ENCODE measurements at regions not wholly inside any gene's neighbourhood (a gene's known extent, or its start where the extent isn't known, plus 50 kb on each side); places are given as distances from the start of the nearest gene placed in this dataset.
"Not testable (repeated sequence)": the region's sequence is repeated elsewhere in the genome, so short reads cannot be mapped to it uniquely, and the experiment has no call there.

DNA sequence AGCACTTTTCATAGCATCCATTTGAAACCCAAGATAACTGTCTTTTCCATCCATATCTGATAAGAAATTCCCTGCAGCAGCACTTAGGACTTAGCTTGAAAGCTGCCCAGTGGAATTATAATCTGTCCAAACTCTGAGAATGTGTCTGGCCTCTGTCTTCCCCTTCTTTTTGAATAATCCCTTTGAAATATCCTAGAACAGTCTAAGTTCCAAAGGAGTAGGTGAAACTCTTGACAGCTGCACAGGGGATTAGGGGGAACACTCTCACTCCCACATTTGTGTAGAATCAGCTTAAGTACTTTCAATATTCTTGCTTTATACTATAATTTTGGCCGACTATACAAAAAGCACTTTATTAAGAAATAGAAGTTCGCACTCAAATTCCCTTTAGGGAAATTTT lies 157.7 kb downstream of the PAPSS1 start:
- no peak for DNase-seq

DNA sequence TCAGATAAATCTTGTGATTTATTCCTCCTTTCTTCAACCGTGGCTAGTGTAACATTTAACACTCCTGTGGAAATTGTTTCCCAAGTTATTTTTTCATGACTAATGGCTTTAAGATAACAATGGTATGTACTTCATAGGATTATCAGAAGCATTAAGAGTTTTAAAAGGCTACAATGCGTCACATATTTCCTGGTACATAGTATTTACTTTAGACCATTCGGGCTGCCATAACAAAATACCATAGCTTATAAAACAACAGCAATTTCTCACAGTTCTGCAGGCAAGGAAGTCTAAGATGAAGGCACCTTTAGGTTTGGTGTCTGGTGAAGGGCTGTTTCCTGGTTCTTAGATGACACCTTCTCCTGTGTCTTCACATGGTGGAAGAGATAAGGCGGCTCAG lies 158.6 kb downstream of the PAPSS1 start:
- DNase-seq, result no peak

DNA sequence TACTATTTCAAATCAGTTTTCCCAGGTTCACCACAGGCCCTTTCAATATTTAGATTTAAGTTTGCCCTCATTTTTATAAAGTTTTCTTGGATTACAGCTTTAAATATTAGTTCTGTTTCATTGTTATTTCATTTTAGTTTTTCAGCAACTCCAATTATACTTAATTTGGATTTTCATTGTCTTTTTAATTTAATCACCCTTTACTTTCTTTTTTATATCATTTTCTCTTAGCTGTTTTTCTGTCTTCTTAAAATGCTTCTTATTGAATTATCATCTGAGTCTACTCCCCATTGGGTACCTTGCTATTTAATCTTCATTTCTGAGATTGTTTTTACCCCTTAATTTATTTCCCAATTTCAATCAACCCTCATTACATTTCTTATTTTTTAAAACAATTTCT lies 160.4 kb downstream of the PAPSS1 start:
- no peak for DNase-seq

DNA sequence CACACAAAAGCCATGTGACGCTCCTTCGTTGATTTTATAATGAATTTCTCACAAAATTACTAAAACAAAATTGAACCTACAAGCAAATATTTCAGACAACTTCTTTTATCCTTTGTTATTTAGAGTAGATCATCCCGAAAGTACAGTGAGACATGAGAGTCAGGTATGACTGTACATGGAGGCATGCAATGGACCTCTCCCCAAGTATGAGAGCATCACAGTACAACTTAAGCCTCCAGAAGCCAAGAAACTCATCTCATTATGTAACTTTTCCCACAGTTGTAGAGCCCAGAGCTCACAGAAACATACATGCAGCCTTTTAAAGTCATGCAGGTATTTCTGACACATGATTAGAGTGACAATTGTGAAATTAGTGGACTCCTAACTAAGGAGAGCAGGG lies 167.7 kb downstream of the PAPSS1 start:
- DNase-seq, result no peak

DNA sequence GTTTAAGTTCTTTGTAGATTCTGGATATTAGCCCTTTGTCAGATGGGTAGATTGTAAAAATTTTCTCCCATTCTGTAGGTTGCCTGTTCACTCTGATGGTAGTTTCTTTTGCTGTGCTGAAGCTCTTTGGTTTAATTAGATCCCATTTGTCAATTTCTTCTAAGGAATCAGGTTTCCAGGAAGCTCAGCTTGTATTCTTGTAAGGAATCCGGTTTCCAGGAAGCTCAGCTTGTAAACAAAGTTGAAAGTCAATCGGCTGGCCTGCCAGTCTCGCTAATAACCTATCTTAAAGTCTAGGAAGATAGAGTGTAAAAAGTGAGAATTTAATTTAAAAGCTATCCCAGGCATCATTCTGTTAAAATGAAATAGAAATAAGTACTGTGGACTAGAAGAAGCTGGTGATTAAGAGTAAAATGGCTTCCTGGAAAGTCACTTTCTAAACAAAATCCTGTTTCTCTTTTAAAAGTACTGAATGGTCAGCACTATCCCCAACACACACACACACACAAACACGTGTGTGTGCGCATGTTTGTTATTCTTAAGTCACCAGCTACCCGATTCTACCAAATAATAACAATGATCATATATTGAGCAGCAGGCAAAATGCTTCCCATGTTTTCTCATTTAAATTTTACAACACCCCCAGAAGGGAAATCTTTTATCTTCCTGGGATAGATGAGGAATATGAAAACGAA lies 171.7 kb downstream of the PAPSS1 start:
- DNase-seq, result no peak

DNA sequence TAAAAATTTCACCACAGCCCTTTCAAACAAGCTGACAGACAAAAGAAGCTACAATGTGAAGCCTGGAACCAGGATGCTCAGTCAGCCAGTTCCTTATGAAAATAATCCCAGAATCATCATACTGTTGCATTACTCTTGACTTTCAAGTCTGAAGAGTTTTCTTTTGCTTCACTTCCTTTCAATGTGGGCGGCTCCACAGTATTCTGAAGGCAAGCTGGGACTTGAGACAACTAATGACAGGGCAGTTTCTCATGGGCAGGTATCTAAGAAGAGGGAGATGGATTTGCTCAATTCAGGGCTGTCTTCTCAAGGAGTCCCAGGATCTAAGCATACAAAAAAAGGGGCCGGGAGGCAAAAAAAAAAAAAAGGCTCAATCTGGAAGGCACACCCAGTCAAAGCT lies 173.4 kb downstream of the PAPSS1 start:
- no peak for DNase-seq

DNA sequence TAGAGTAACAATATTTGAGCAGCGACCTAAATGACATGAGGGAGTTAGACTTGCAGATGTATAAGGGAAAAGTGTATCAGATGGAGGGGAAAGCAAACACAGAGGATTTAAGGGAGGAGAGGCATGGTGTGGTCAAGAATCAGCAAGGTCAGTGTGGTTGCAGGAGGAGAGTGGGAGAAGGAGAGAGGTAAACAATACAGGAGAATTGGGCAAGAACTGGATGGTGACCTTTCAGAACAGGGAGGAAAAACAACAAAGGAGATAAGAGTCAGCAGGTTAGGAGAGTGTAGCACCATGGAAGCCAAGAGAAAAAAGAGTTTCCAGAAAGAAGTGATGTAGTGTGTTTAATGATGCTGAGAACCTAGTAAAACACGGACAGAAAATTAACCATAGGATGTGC lies 178.5 kb downstream of the PAPSS1 start:
- DNase-seq, result no peak

DNA sequence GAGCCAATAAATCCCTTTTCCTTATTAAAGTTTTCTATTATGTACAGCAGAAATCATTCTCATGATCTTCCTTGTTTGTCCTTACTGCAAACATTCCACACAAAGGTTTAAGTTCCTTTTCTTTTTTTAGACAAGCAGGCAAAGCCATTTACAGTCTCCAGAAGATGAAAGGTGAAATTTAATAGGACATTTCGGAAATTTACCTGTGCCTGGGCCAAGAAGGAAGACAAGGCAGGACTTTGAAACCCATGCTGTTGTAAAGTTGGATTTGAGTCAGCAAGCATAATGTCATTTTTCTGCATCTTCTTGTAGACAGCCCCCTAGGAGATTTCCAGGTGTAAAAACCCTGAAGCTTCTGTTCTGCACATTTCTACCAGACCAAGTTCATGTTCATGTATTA lies 188.1 kb downstream of the PAPSS1 start:
- no peak for DNase-seq

DNA sequence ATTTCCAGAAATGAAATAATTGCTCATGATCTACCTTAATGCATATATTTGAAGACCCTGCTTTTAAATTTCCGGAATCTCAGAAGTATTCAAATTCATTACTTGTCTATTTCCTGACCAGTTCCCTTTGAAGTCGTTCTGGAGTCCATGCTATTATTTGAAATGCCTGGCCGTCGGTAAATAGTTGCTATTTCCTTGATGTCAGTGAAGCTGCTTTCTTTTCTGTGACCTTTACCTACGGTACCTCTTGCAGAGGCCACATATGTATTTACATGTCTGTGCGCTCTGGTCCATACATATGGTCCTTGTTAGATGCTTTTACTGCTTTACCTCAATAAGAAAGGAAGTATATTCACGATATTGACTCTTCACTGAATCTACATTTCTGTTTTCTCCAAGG lies 199.7 kb downstream of the PAPSS1 start:
- no peak for DNase-seq

DNA sequence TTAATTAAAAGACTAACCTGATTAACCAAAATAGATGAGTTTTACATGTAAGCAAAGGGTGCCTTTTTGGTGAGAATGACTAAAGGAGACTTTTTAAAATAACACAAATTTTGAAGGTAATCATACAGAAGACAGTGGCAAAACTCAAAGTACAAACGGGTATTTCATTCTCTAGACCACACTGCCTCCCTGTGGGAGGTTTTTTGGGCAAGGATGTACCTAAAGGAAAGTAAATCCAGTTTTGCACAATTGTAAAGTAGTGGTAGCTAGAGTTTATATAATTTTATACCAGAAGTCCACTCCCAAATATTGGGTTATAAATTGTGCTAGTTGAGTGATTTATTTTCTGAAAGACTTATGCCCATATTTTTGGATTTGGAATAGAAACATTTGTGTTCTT lies 201.0 kb downstream of the PAPSS1 start:
- DNase-seq, result peak; percentile 12

DNA sequence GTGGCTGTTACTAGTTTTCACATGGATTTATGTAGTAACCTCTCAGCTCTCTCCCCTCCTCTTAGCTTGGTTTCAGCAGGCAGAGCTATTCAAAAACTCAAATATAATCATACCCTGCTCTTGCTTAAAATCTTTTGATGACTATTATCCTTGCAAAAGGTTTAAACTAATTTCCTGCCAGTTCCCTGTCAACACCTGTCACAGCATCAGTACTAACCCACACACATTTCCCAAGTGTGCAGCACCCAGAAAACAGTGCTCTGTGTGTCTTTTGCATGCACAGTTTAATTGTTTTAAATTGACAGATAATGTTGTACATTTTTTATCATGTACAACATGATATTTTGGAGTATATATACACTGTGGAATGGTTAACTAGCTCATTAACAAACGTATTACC lies 202.0 kb downstream of the PAPSS1 start:
- no peak for DNase-seq

DNA sequence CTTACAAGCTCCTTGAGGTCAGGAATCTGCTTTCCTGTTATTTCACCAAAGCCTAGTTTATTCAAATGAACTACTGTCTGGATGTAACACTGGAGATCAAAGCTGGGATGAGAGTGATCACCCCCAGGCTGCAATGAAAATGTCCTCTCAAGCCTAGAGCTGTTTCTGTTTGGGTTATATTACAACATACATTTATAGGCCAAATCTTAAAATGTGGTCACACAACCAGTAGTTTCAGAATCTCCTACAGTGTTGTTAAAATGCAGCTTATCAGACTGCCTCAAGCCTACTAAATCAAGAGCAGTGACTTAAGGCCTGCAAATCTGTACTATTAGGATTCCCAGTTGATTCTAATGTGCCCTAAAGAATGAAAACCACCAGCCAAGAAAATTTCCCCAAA lies 207.5 kb downstream of the PAPSS1 start:
- DNase-seq, result no peak

DNA sequence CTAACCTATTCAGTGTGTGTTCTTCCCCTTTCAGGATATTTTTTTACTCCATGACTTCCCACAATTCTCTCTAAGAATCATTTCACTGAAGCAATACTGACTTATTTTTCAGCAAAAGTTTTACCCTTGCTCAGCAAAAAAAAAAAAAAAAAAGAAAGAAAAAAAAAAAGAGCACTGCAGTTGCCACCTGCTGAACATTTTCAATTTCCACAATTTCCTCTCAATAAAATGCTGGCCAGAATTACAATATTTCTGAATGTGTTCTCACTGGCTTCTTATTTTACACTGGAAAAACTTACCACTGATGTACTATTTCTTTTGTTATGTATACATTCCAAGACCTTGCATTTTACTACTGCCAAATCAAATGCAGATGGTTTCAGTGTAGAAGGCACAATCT lies 210.4 kb downstream of the PAPSS1 start:
- DNase-seq, result no peak

DNA sequence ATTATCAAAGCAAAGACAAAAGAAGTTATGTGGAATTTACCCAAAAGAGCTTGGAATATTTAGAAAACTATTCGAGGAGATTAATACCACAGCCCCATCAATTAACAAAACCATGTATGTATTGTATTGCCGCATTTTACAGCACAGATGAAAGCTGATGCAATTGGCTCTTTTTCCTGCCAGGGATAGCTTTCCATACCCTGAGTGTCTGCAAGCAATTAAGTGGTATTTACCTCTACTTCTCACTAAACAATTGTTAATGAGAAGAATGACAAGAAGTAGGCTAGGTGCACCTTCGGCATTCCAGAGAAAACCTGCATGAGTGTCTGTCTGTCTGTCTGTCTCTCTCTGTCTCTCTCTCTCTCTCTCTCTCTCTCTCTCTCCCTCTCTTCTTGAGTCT lies 219.5 kb downstream of the PAPSS1 start:
- no peak for DNase-seq

DNA sequence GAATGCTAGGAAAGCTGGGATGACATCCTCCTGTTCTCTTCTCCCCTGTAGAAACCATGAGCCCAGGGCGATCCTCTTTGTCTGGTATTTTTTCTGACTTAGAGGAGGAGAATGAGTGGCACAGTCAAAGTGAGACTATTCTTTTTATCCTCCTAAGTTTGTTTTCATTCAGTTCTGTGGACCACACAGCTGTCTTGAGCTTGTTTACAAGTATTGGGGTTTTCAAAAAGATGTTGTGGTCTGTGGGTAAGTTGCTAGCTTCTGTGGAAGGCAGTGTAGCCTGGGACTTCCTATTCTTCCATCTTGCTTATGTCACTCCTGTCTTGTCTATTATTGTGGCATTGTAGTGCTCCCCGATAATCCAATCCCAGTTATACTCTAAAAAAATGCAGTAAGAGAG lies 223.0 kb downstream of the PAPSS1 start:
- no peak for DNase-seq

DNA sequence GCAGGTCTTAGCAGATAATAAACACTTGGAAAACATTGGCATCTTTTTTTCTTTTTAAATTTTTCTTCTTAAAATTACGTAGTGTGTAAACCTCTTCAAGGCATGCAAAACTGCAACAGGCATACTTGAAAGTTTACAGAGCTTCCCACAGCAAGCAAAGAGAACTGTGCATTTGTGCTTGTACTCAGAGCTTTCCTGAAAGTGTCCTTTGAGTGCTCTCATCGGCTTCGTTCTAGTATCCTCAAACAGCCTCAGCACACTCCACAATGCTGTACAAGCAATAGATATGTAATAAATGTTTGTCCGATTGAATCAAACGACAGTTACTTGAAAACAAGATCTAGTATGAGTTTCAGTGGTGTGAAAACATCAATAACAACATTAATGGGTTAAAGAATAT lies 227.5 kb downstream of the PAPSS1 start:
- no peak for DNase-seq

DNA sequence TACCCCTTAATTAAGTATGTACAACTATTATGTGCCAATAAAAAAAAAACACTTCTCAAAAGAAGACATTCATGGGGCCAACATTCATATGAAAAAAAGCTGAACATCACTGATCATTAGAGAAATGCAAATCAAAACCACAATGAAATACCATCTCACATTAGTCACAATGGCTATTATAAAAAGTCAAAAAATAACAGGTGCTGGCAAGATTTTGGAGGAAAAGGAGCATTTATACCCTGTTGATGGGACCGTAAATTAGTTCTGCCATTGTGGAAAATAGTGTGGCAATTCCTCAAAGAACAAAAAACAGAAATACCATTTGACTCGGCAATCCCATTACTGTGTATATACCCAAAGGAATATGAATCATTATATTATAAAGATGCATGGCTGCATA lies 229.9 kb downstream of the PAPSS1 start:
- no peak for DNase-seq

DNA sequence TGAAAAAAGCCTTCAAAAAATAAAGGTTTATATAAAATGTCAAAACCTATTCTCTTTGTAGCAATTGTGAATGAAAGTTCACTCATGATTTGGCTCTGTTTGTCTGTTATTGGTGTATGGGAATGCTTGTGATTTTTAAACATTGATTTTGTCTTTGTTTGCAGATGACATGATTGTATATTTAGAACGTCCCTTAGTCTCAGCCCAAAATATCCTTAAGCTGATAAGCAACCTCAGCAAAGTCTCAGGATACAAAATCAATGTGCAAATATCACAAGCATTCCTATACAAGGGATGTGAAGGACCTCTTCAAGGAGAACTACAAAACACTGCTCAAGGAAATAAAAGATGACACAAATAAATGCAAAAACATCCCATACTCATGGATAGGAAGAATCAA lies 236.4 kb downstream of the PAPSS1 start:
- DNase-seq, result not testable (repeated sequence)

DNA sequence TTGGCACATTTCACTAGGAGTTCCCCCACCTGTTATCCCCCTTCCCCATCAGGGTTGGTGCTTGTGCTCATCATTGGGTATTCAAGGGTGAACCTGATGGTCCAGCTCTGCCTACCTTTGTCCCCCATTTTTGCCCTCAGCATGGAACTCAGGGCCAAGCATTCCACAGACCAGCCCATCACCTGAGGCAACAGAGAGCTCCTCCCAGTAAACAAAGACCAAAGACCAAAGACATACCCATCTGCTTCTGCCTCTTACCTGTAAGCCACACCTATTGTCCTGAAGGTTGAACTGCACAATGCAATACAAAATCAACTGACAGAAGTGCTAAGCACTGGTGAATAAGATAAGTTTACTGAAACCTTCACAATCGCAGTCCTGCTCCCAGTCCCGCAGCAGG lies 237.5 kb downstream of the PAPSS1 start:
- DNase-seq, result no peak

DNA sequence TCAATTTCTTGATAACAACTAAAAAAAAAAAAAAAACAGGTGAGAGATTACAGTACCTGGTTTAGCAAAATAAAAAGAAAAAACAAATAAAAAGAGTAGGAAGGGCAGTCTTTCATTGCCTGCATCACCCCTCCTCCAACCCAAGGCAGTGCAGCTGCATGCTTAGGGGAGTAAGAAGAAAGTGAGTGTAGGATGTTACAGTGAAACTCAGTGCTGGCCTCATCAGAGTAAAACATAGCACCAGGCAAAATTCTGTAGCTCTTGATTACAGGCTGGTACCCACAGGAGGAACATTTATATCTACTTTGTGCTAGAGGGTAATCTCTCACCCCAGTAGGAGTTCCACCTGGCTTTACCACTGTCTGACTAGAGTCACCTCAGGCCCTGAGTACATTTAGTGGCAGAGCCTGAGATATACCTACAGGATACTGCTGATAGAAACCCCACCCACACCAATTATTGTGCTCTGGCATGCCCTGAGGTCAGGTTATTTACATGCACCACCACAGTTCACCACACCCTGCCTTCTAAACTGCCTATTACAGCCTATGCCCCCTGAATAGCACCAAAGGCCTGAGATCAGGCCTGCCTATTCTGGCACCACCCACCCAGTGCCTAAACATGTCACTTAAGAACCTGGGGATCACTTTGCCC lies 241.6 kb downstream of the PAPSS1 start:
- DNase-seq, result no peak

DNA sequence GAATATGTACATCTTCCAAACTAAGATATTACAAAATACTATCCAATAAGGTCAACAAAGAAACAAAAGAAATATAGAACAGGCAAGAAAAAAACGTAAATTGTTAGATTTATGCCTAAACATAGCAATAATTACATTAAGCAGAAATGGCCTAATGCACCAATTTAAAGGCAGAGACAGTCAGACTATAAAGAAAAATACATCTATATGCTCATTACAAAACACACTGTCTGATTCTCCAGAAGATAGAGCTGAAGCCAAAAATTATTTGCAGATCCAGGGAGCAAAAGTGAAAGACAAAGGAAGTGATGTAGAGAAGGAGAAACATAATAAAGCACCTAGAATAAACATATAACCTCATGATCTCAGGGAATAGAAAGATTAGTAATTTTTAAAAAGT lies 246.9 kb downstream of the PAPSS1 start:
- no peak for DNase-seq

DNA sequence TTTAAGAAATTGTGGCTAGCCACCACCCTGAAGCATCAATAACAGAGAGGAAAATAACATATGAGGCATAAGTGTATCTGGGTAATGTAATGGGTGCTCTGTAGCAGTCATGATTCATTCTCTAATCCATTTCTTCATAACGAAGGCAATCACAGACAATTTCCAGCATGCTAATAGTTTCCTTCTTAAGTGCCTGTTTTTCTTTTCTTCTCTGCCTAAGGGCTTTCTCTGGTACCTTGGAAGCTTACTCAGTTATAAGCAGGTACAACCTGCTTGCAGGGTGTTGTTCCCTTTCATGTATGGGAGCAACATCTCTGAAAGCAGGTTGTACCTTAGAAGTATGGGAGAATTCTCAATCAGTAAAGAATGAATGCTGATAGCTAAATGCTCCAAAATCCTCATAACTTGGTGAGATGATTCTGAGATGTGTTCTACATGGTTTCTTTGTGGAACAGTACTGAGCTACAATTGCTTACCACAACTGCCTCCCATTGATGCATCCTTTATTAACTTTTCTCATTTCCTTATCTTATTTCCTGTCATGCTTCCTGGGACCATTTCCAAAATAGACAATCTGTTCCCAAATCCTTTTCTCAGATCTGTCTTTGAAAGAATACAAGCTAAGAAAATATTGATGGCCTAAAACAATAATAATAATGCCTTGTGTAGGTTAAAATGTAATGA lies 247.6 kb downstream of the PAPSS1 start:
- no peak for DNase-seq

DNA sequence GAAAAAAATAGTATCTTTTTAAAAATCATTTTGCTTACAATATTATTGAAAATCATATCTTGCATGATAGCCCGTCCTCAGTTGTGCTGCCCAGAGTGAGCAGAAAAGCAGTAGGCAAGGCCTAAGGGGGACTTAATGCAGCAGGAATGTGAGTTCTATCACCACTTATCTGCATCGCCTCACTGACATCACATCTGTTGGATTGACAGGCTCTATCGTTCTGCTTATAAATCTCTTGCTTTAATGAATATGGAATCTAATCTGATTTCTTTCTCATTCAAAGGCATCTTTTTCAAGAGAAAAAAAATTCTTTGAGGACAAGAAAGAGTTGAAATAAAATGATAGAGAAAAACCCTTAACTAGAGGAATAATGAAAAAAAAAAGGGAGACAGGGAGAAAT lies 249.9 kb downstream of the PAPSS1 start:
- no peak for DNase-seq

DNA sequence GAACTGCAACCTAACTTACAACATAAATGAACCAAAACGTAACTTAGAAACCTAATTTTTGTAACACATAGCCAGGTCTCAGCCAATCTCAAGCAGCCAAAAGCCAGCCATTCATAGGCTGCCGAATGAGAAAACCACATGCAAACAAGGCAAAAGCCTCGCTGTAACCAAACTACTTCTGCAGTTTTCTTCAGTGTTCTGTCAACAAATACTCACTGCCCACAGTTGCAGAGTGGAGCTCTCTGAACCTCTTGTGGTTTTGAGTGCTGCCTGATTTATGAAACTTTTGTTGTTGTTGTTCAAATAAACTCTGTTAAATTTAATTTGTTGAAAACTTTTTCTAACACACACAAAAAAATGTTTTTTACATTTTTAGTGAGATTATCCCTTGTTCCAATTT lies 251.2 kb downstream of the PAPSS1 start:
- DNase-seq, result no peak

DNA sequence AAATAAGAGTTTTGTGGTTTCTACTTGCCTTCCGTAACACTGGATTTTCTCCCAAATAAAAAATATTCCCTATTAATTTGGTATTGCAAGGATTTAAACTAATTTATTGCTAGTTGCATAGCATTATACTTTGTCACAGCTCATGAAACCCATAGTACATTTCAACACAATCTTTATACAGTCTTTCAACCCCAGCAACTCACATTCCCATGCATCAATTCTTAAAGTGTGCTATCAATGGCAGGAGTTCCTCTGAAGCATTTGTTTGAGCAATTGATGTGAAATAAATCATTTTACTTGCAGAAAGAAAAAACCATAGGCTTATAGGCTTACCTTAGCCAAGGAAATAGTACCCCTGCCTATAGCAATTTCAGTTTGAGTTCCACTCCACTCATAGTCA lies 251.9 kb downstream of the PAPSS1 start:
- DNase-seq, result no peak

Data from COR-L47 (cell line).